ENCODE measurements at regions not wholly inside any gene's neighbourhood (a gene's known extent, or its start where the extent isn't known, plus 50 kb on each side); places are given as distances from the start of the nearest gene placed in this dataset.

GRCh38 chrX:10350221-10350620 is 193.4 kb downstream of the CLCN4 start:
- TF ChIP-seq CTCF (IDR thresholded peaks at IDR 0.05) (no peak), POLR2A (IDR thresholded peaks at IDR 0.05) (no peak), POLR2AphosphoS5 (IDR thresholded peaks at IDR 0.05) (no peak)

All from prostate gland (tissue), 2 donors.